ENCODE measurements at regions not wholly inside any gene's neighbourhood (a gene's known extent, or its start where the extent isn't known, plus 50 kb on each side); places are given as distances from the start of the nearest gene placed in this dataset.
"Not testable (repeated sequence)": the region's sequence is repeated elsewhere in the genome, so short reads cannot be mapped to it uniquely, and the experiment has no call there.

DNA sequence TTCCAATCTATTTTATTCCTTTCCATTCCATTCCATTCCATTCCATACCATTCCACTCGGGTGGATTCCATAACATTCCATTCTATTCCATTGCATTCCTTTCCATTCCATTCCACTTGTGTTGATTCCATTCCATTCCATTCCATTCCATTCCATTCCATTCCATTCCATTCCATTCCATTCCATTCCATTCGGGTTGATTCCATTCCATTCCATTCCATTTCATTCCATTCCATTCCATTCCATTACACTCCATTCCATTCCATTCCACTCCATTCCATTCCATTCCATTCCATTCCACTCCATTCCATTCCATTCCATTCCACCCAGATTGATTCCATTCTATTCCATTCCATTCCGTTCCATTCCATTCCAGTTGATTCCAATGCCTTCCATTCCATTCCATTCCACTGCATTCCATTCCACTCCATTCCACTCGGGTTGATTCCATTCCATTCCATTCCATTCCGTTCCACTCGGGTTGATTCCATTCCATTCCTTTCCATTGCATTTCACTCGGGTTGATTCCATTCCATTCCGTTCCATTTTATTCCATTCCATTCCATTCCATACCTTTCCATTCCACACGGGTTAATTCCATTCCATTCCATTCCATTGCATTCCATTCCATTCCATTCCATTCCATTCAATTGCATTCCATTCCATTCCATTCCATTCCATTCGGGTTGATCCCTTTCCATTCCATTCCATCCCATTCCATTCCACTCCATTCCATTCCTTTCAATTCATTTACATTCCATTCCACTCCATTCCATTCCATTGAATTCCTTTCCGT lies 168.4 kb downstream of the CWH43 start:
- DNase-seq (ENCODE audit: low read depth), result not testable (repeated sequence)

DNA sequence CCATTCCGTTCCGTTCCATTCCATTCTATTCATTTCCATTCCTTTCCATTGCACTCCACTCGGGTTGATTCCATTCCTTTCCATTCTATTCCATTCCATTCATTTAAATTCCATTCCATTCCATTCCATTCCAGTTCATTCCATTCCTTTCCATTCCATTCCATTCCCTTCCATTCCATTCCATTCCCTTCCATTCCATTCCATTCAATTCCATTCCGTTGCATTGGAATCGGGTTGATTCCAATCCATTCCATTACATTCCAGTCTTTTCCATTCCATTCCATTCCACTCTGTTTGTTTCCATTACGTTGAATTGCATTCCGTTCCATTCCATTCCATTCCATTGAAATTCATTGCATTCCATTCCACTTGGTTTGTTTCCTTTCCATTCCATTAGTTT lies 169.2 kb downstream of the CWH43 start:
- DNase-seq (ENCODE audit: low read depth), result not testable (repeated sequence)

DNA sequence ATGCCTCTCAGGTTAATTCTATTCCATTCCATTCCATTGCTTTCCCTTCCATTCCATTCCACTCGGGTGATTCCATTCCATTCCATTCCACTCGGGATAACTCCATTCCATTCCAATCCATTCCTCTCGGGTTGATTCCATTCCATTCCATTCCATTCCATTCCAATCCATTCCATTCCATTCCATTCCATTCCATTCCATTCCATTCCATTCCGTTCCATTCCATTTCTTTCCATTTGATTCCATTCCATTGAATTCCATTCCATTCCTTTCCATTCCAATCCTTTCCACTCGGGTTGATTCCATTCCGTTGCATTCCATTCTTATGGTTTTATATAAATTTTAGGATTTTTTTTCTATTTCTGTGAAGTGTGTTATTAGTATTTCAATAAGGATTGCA lies 170.2 kb downstream of the CWH43 start:
- DNase-seq (ENCODE audit: low read depth), result not testable (repeated sequence)

DNA sequence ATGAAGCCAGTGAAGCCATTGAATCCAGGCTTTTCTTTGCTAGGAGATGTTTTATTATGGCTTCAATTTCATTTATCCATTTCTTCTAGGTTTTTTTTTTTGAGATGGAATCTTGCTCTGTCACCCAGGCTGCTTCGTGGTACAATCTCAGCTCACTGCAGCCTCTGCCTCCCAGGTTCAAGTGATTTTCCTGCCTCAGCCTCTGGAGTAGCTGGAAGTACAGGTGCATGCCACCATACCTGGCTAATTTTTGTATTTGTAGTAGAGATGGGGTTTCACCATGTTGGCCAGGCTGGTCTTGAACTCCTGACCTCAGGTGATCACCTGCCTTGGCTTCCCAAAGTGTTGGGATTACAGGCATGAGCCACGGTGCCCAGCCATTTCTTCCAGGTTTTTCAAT lies 171.6 kb downstream of the CWH43 start:
- not testable (repeated sequence) for DNase-seq (ENCODE audit: low read depth)

DNA sequence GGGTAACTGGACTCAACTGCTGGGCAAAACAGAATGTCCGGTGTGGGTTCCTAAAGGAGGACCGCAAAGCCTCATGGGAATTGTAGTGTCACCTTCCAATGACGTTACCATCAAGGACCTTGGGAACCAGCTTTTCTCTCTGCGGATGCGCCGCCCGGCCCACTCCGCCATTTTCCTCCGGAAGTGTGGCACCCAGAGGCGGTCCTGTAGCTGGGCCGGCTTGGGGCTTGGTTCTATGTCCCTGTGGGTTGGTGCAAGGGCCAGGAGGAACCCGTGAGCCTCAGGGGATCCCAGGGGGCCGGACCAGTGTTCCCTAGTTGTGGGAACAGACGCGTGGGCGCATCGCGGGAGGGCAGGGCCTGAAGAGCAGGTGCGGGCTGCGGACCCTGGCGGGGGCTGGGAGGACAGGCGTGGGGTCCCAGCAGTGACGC lies 175.1 kb downstream of the CWH43 start:
- DNase-seq (ENCODE audit: low read depth), result not testable (repeated sequence)

DNA sequence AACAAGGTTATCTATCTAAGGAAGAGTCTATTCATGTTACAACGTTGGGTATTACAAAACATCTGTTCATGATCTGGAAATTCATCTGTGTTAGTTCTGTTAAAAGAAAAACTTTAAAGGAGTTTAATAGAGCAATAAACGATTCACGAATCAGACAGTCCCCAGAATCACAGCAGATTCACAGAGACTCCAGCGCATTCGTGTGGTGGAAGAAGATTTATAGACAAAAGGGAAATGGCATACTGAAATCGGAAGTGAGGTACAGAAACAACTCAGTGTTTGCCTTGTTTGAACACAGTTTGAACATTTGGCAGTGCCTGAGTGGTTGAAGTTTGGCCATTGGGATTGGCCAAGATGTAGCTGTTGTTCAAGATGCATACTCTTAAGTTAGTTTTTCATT lies 178.8 kb downstream of the CWH43 start:
- DNase-seq (ENCODE audit: low read depth), result not testable (repeated sequence)

DNA sequence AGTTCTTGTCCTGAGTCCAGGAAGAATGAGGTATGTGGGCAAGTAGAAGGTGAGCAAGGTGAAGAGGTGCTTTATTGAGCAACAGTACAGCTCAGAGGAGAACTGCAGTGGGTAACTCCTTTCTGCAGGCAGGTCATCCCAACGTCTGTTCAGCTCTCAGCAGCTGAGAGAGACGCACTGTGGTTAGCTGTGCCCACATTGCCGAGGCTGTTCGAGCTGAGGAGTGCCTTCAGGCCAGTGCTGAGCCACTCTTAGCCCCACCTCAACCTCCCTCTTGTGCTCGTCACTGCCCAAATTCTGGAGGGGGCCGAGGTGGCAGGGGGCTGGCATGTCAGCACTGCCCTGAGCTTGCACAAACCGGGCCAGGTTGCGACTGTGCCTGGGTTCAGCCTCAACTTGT lies 191.8 kb downstream of the CWH43 start:
- not testable (repeated sequence) for DNase-seq (ENCODE audit: low read depth)

DNA sequence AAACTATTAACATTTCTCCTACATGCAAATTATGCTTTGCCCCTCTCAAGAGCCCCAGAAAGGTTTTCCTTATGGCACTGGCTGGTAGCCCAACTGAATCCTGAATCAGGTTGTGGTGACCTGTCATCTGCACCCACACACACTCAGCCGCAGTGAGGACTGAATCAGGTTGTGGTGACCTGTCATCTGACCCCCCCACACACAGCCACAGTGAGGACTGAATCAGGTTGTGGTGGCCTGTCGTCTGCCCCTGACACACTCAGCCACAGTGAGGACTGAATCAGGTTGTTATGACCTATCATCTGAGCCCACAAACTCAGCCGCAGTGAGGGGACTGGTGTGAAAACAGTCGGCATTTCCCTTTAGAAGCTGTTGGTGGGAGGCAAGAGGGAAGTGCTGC lies 195.0 kb downstream of the CWH43 start:
- not testable (repeated sequence) for DNase-seq (ENCODE audit: low read depth)

DNA sequence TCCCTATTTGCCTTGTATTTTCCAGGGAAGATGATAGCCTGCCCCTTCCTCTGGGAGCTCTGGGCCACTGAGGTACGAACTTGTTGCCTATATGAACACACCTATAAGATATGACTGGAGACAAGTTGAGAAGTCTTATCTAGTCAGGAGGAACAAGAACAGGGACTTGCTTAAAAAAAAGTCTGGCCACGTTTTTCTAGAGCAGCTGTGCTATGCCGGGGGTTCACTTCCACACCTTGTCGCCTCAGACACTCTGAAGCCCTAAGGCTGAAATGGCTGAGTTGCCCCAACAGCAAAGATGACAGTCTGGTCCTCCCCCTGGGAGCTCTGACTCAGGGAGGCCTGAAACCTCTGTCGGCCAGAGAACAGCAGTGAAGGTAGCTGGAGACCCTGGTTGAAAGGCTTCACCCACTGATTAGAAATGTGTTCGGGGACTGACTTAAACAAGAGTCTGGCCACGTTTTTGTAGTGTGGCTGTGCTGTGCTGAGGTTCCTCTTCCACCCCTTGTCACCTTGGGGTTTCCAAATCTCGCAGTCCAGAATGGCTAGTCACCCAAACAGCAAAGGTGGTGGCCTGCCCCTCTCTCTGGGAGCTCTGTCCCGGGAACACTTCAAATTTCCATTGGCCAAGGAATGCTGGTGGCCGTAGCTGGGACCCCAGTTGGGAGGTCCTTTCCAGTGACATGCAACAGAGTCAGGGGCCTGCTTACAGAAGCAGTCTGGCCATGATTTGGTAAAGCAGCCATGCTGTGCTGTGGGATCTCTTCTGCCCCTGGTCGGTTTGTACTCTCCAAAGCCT lies 225.5 kb downstream of the CWH43 start:
- DNase-seq (ENCODE audit: low read depth), result not testable (repeated sequence)

DNA sequence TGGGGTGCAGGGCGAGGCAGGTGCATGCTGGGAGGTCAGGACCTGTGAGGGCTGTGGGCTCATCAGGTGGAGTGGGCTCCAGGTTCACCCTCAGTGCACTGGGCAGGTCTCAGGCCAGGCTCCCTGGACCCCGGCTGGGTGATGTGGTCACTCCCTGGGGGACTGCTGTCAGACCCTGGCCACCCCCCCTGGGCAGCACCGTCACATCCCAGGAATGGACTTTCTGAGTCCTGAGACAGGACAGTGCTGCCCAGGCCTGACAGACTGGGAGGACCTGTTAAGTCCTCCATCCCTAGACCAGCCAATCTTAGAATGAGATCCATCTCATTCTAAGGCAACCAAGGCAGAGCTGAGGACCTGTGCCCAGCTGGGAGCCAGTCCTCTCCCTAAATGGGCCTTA lies 227.2 kb downstream of the CWH43 start:
- not testable (repeated sequence) for DNase-seq (ENCODE audit: low read depth)

DNA sequence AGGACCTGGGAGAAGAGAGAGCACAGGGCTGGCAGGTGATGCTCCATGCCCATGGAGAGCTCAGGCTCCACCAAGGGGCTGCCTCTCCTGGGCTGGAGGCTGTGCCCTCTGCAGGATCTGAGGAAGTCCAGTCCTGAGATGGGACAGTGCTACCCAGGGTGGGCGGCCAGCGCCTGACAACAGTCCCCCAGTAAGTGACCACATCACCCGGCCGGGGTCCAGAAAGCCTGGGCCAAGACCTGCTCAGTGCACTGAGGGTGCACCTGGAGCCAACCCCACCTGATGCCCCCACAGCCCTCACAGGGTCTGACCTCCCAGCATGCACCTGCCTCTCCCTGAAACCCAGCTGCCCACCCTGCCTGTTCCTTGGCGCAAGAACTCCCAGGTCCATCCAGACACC lies 227.7 kb downstream of the CWH43 start:
- not testable (repeated sequence) for DNase-seq (ENCODE audit: low read depth)

DNA sequence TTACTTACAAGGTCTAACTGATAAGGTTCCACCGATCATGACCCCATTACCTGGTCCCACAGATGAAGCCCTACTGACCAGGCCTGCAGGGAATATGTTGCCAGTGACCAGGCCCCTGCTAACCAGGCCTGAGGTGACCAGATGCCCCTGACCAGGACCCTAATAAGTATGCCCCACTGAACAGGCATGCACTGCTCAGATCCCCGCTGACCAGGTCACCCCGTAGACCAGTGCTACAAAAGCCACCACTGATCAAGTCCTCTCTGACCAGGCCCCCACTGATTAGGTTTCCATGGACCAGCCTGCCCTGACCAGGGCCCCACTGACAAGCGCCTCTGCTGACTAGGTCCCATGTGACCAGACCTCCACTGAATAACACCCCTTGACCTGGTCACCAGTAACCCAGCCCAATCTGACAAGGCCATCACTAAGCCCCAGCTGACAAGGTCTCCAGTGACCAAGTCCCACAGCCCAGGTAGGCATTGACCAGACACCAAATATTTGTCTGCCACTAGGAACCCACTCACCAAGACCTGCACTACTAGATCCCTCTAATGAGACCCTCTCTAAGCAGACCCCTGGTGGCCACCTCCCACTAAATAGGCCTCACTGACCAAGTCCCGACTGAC lies 228.5 kb downstream of the CWH43 start:
- not testable (repeated sequence) for DNase-seq (ENCODE audit: low read depth)

DNA sequence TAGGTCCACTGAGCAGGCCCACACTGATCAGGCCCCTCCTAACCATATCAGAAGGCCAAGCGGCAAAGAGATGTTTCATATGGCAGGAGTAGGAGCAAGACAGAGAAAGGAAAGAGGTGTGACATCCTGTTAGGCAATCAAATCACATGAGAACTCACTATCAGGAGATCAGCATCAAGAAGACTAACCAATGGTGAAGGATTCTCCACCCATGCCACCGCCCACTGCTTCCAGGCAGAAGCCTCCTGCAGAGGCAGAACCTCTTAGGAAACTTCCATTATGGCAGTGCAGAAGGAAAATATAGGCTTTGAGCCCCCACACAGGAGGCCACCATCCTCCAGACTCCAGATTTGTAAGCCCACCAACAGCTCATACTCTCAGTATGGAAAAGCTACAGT lies 229.0 kb downstream of the CWH43 start:
- DNase-seq (ENCODE audit: low read depth), result not testable (repeated sequence)

DNA sequence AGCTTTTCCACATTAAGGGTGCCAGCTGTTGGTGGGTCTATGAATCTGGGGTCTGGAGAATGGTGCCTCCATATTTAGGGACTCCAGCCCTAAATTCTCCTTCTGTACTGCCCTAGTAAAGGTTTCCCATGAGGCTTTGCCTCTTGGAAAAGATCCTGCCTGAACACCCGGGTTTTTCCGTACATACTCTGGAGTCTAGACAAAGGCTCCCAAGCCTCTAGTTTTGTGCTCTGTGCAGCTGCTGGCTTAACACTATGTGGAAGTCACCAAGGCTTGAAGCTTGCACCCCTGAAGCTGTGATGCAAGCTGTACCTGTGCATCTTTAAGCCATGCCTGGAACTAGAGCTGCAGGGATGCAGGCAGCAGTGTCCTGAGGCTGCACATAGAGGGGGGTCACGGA lies 230.5 kb downstream of the CWH43 start:
- not testable (repeated sequence) for DNase-seq (ENCODE audit: low read depth)

DNA sequence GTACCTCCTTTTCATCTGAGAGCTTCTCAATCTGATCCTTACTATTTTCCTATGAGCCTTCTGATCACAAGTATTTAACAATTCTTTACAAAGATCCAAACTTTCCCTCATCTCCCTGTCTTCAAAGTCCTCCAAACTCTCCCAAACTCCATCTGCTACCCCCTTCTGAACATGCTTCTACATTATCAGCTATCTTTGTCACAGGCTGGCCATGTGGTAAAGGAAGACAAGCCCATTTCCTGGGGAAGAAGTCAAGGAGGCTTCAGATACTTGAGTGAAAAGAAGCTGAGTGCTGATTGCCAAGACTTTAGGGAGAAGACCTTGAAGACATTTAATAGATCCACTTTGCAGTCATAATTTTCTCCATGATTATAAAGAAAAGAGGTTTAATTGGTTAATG lies 231.4 kb downstream of the CWH43 start:
- DNase-seq (ENCODE audit: low read depth), result no peak

DNA sequence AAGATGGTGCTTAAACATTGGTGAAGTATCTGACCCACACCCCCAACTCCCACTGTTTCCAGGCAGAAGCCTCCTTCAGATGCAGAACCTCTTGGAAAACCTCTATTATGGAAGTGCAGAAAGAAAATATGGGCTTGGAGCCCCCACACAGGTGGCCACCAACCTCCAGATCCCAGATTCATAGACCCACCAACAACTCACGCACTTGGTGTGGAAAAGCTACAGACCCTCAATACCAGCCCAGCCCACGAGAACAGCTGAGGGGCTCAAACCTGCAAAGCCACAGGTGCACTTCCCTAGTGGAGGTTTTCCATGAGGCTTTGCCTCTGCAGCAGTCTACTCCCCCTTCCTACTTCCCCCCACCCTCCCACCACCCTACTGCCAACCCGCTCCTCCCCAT lies 232.0 kb downstream of the CWH43 start:
- not testable (repeated sequence) for DNase-seq (ENCODE audit: low read depth)

DNA sequence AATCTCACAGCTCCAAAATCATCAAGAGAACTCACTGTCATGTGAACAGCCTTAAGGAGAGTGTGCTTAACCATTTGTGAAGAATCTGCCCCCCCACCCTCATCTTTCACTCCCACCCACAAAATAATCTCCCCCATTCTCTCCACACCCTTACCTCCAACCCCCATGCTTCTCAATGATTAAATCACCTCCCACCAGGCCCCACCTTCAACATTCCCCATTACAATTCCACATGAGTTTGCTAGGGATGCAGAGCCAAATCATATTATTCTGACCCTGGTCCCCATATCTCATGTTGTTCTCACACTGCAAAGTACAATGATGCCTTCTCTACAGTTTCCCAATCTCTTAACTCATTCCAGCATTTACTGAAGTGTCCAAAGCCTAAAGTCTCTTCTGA lies 232.9 kb downstream of the CWH43 start:
- DNase-seq (ENCODE audit: low read depth), result not testable (repeated sequence)

DNA sequence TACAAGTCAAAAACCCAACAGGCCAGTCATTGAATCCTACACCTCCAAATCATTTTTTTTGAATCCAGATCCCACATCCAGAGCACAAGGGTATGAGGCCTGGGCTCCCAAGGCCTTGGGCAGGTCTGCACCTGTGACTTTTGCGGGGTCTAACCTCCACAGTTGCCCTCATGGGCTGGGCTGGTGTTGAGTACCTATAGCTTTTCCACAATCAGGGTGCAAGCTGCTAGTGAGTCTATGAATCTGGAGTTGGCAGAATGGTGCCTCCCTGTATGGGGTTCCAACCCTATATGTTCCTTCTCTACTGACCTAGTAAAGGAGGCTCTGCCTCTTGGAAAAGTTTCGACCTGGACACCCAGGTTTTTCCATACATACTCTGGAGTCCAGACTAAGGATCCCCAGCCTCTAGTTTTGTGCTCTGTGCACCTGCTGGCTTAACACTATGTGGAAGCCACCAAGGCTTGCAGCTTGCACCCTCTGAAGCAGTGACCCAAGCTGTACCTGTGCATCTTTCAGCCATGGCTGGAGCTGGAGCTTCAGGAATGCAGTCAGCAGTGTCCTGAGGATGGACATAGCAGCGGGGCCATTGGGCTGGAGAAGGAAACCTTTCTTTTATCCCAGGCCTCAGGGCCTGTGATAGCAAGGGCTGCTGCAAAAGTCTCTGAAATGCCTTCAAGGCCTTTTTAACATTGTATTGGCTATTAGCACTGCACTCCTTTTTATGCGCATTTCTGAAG lies 233.6 kb downstream of the CWH43 start:
- not testable (repeated sequence) for DNase-seq (ENCODE audit: low read depth)

DNA sequence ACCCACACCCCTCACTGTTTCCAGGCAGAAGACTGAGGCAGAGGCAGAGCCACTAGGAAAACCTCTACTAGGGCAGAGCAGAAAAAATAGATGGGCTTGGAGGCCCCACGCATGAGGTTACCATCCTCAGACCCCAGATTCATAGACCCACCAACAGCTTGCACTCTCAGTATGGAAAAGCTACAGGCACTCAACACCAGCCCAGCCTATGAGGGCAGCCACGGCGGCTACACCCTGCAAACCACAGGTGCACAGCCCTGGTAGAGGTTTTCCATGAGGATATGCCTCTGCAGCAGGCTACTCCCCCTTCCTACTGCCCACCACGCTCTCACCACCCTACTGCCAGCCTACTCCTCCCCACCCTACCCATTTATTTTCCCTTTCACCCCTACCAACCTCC lies 235.1 kb downstream of the CWH43 start:
- DNase-seq (ENCODE audit: low read depth), result no peak

DNA sequence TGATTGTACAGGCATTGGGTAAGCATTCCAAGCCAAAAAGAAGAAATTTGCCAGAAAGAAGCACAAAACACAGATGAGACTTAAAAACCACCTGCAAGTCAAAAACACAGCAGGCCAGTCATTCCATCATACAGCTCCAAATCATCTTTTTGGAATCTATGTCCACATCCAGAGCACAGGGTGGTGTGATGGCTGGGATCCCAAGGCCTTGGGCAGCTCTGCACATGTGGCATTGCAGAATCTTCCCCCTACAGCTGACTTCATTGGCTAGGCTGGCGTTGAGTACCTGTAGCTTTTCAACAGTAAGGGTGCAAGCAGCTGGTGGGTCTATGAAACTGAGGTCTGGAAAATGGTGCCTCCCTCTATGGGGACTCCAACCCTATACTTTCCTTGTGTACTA lies 236.7 kb downstream of the CWH43 start:
- DNase-seq (ENCODE audit: low read depth), result not testable (repeated sequence)

DNA sequence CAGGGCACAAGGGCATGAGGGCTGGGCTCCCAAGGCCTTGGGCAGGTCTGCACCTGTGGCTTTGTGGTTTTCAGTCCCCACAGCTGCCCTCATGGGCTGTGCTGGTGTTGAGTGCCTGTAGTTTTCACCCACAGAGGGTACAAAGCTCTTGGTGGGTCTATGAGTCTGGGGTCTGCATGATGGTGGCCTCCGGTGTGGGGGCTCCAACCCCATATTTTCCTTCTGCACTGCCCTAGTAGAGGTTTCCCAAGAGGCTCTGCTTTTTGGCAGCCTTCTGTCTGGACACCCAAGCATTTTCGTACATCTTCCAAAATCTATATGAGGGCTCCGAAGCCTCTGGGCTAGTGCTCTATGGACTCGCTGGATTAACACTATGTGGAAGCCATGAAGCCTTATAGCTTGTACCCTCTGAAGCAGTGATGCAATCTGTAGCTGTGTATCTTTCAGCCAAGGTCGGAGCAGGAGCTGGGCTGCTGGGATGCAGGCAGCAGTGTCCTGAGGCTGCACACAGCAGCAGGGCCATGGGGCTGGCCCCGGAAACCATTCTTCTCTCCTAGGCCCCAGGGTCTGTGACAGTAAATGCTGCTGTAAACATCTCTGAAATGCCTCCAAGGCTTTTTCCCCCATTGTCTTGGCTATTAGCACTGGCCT lies 240.3 kb downstream of the CWH43 start:
- DNase-seq (ENCODE audit: low read depth), result not testable (repeated sequence)

All from activated T-helper 1 cell treated with Interleukin-2 at 50 U/mL for 16 hours (primary cell).